ENCODE measurements at regions not wholly inside any gene's neighbourhood (a gene's known extent, or its start where the extent isn't known, plus 50 kb on each side); places are given as distances from the start of the nearest gene placed in this dataset.

- Histone ChIP-seq H2AFZ (ENCODE audit: low read depth) (no peak overlapping the region), H3K4me1 (ENCODE audit: control insufficient read depth in 1 of 2, insufficient read depth in 2 of 2, low read depth in 1 of 2, low read length in 1 of 2) (no peaks in the 10 kb centered on the region), H3K36me3 (replicated peaks in 1 of 2; ENCODE audit: control insufficient read depth in 1 of 2, insufficient read depth in 2 of 2, low read length in 1 of 2) (no peaks in the 10 kb centered on the region), H3K9me3 (no peaks in the 10 kb centered on the region), H3K79me2 (ENCODE audit: insufficient read depth) (no peaks in the 10 kb centered on the region), H3F3A (replicated peaks; ENCODE audit: insufficient read depth) (no peaks in the 10 kb centered on the region), H3K4me2 (no peak overlapping the region), H4K20me1 (ENCODE audit: insufficient read depth) (no peaks in the 10 kb centered on the region), H3K9ac (no peak overlapping the region), H3K9me2 (no peaks in the 10 kb centered on the region), H3K27ac (ENCODE audit: low read depth in 2 of 2, low read length in 1 of 2) (no peak overlapping the region), H3K27me3 (ENCODE audit: insufficient read depth) (no peaks in the 10 kb centered on the region), H3K4me3 (ENCODE audit: low read depth in 2 of 2, low read length in 1 of 2) (no peak overlapping the region)
- 43% methylated on average over 5 of the region's 6 CpGs for WGBS (ENCODE audit: low lambda C conversion rate)
- CTCF ChIA-PET = no interaction called here
- TF ChIP-seq FOXJ3 (CRISPR knock-in tag; IDR thresholded peaks at IDR 0.05) = no peak
- no peak for TF ChIP-seq RFX5 (IDR thresholded peaks at IDR 0.05; ENCODE audit: low read length)
- TF ChIP-seq RAD21 (IDR thresholded peaks at IDR 0.05; ENCODE audit: low read length) = no peak
- no peak for TF ChIP-seq YY1 (IDR thresholded peaks at IDR 0.05; ENCODE audit: low read depth)
- TF ChIP-seq TCF12 (IDR thresholded peaks at IDR 0.05) = no peak
- TF ChIP-seq, protein P1, sequence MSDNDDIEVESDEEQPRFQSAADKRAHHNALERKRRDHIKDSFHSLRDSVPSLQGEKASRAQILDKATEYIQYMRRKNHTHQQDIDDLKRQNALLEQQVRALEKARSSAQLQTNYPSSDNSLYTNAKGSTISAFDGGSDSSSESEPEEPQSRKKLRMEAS (IDR thresholded peaks at IDR 0.05; ENCODE audit: low read depth) = no peak
- no peak for TF ChIP-seq GABPA (IDR thresholded peaks at IDR 0.05; ENCODE audit: low read depth)
- TF ChIP-seq ELF1 (IDR thresholded peaks at IDR 0.05) = no peak
- TF ChIP-seq TAF1 (IDR thresholded peaks at IDR 0.05; ENCODE audit: borderline replicate concordance, low read depth, low read length) = no peak
- TF ChIP-seq, protein P2, sequence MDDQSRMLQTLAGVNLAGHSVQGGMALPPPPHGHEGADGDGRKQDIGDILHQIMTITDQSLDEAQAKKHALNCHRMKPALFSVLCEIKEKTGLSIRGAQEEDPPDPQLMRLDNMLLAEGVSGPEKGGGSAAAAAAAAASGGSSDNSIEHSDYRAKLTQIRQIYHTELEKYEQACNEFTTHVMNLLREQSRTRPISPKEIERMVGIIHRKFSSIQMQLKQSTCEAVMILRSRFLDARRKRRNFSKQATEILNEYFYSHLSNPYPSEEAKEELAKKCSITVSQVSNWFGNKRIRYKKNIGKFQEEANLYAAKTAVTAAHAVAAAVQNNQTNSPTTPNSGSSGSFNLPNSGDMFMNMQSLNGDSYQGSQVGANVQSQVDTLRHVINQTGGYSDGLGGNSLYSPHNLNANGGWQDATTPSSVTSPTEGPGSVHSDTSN (IDR thresholded peaks at IDR 0.05) = no peak
- TF ChIP-seq, protein P3, sequence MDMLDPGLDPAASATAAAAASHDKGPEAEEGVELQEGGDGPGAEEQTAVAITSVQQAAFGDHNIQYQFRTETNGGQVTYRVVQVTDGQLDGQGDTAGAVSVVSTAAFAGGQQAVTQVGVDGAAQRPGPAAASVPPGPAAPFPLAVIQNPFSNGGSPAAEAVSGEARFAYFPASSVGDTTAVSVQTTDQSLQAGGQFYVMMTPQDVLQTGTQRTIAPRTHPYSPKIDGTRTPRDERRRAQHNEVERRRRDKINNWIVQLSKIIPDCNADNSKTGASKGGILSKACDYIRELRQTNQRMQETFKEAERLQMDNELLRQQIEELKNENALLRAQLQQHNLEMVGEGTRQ (IDR thresholded peaks at IDR 0.05; ENCODE audit: borderline replicate concordance, low read depth, low read length) = no peak
- TF ChIP-seq MEF2A (IDR thresholded peaks at IDR 0.05; ENCODE audit: borderline replicate concordance, low read depth) = no peak
- no peak for TF ChIP-seq EZH2phosphoT487 (IDR thresholded peaks at IDR 0.05; ENCODE audit: borderline replicate concordance, low read depth)
- TF ChIP-seq NFIC (IDR thresholded peaks at IDR 0.05; ENCODE audit: borderline replicate concordance) = no peak
- TF ChIP-seq CHD2 (IDR thresholded peaks at IDR 0.05; ENCODE audit: low read length, partially characterized antibody) = no peak
- TF ChIP-seq MXI1 (IDR thresholded peaks at IDR 0.05; ENCODE audit: low read depth, low read length) = no peak
- TF ChIP-seq SIN3A (IDR thresholded peaks at IDR 0.05; ENCODE audit: borderline replicate concordance, low read depth, low read length) = no peak
- TF ChIP-seq REST (IDR thresholded peaks at IDR 0.05; ENCODE audit: low read depth, low read length) = no peak
- no peak for DNase-seq
- POLR2A ChIA-PET = no interaction called here
Observed at GRCh38 chr5:160496334-160496733, 74.7 kb downstream of the PTTG1 start.
